Stomach (tissue), 8 donors: ENCODE measurements at regions not wholly inside any gene's neighbourhood (a gene's known extent, or its start where the extent isn't known, plus 50 kb on each side); places are given as distances from the start of the nearest gene placed in this dataset.

Experiments
- DNase-seq, 2 donors: peaks; one replicate each; pipeline versions ENCODE4 v3.0.0 to v3.0.0-alpha.2; 2013 to 2019
- H3K27ac ChIP-seq, 5 donors: fragments of 200-600 bp in 4 of 5; sonication (generic) in 4 of 5; one replicate each; pipeline ENCODE4 v1.5.1; 2013 to 2019; ENCODE audit warnings: mild to moderate bottlenecking in 1 of 5, moderate library complexity in 1 of 5
- H3K27me3 ChIP-seq, 3 donors: fragments of 200-600 bp; sonication (generic); one replicate each; pipeline ENCODE4 v1.5.1; 2017 to 2019; ENCODE audit warnings: mixed run types in 1 of 3
- H3K36me3 ChIP-seq, 4 donors: fragments of 200-600 bp; sonication (generic); 1 replicate in 3 of 4; 2 replicates in 1 of 4; pipeline ENCODE4 v1.5.1; 2016 to 2019
- H3K4me1 ChIP-seq, 4 donors: fragments of 200-600 bp; sonication (generic); one replicate each; pipeline ENCODE4 v1.5.1; 2016 to 2019
- H3K4me3 ChIP-seq, 4 donors: fragments of 200-600 bp; sonication (generic) in 3 of 4; one replicate each; pipeline ENCODE4 v1.5.1; 2016 to 2019; ENCODE audit warnings: mild to moderate bottlenecking in 1 of 4
- H3K9me3 ChIP-seq, 4 donors: fragments of 200-600 bp; sonication (generic); one replicate each; pipeline ENCODE4 v1.5.1; 2016 to 2019
- CTCF ChIP-seq, 7 experiments: fragments of 450-650 bp in 4 of 7; fragments of 200-600 bp in 3 of 7; sonication (generic) in 3 of 7; IDR thresholded peaks; one replicate each; pipeline ENCODE4 v1.5.1; 2016 to 2019; ENCODE audit warnings: antibody characterized with exemption in 7 of 7, control low read depth in 2 of 7, mild to moderate bottlenecking in 1 of 7
- EP300 ChIP-seq: sonication (generic); formaldehyde crosslinking; IDR thresholded peaks from one replicate; pipeline ENCODE4 v1.6.1; 2017; ENCODE audit warnings: antibody characterized with exemption
- POLR2A ChIP-seq, 4 donors: fragments of 450-650 bp; IDR thresholded peaks; one replicate each; pipeline ENCODE4 v1.6.1; 2016; ENCODE audit warnings: antibody characterized with exemption in 4 of 4, control low read depth in 2 of 4, mild to moderate bottlenecking in 1 of 4, moderate library complexity in 1 of 4
- POLR2AphosphoS5 ChIP-seq, 3 donors: sonication (generic); formaldehyde crosslinking; IDR thresholded peaks; one replicate each; pipeline ENCODE4 v1.6.1; 2016; ENCODE audit warnings: antibody characterized with exemption in 3 of 3
- WGBS, 5 donors: extraction: QIAGEN DNeasy Blood & Tissue Kit in 3 of 5; methylation state at CpG; one replicate each; pipeline versions ENCODE4 v1.1.5 to v1.1.7; 2013 to 2018; 5-methylcytosine and 5-hydroxymethylcytosine counted together
- intact Hi-C: fragments of 100-400 bp; cut with DNase I; formaldehyde crosslinking; loops from one replicate; pipeline ENCODE4 v1.15.1; 2023; ENCODE audit warnings: low total_unique reads
- donor health status: healthy with polysubstance abuse.
- donor health status: Bipolar disorder and iron deficiency.
- donor health status: healthy.

GRCh38 chr12:111010061-111010460, 89.7 kb upstream of the MYL2 start:
- peaks cover 0 to 60% (median 0%) of the 10 kb centered on the region in 3 donors for H3K27me3 ChIP-seq
- intact Hi-C loops: no loop called here
- WGBS, 5 donors: 68 to 90% (median 78%) methylated on average over 3 of the region's 3 CpGs
- DNase-seq: no peak
- TF ChIP-seq EP300: no peak
- TF ChIP-seq POLR2A (IDR thresholded peaks at IDR 0.05): no peak
- TF ChIP-seq POLR2AphosphoS5 (IDR thresholded peaks at IDR 0.05): no peak
- TF ChIP-seq CTCF (IDR thresholded peaks at IDR 0.05): no peak
- H3K4me3 ChIP-seq: no peak overlapping the region
- no peaks in the 10 kb centered on the region for H3K36me3 ChIP-seq
- no peaks in the 10 kb centered on the region for H3K4me1 ChIP-seq
- H3K9me3 ChIP-seq: peaks cover 0 to 9% (median 0%) of the 10 kb centered on the region in 4 donors
- no peak overlapping the region for H3K27ac ChIP-seq

- Histone ChIP-seq H3K9me3 (peaks cover 0 to 7% (median 0%) of the 10 kb centered on the region in 4 donors), H3K4me3 (no peak overlapping the region), H3K4me1 (no peaks in the 10 kb centered on the region), H3K27ac (no peak overlapping the region), H3K27me3 (peaks cover 0 to 57% (median 5%) of the 10 kb centered on the region in 3 donors), H3K36me3 (no peaks in the 10 kb centered on the region)
- intact Hi-C loops: no loop called here
- TF ChIP-seq POLR2A (IDR thresholded peaks at IDR 0.05) (no peak), EP300 (no peak), POLR2AphosphoS5 (IDR thresholded peaks at IDR 0.05) (no peak), CTCF (IDR thresholded peaks at IDR 0.05) (no peak)
- no peak for DNase-seq
- WGBS, 5 donors: 45 to 74% (median 65%) methylated on average over 2 of the region's 2 CpGs
Observed at GRCh38 chr12:111006621-111007020, 86.2 kb upstream of the MYL2 start.

- no peak overlapping the region for H3K27ac ChIP-seq
- no peak for DNase-seq
- no peaks in the 10 kb centered on the region for H3K4me1 ChIP-seq
- H3K36me3 ChIP-seq: no peaks in the 10 kb centered on the region
- H3K27me3 ChIP-seq: peaks cover 0 to 19% (median under 1%) of the 10 kb centered on the region in 3 donors
- 75 to 88% (median 82%) methylated on average over 2 of the region's 2 CpGs for WGBS, 5 donors
- no peak for TF ChIP-seq POLR2A (IDR thresholded peaks at IDR 0.05)
- TF ChIP-seq CTCF (IDR thresholded peaks at IDR 0.05): no peak
- no peak for TF ChIP-seq POLR2AphosphoS5 (IDR thresholded peaks at IDR 0.05)
- no peak for TF ChIP-seq EP300
- intact Hi-C loops: no loop called here
- no peak overlapping the region for H3K4me3 ChIP-seq
- peaks cover 10 to 34% (median 30%) of the 10 kb centered on the region in 4 donors for H3K9me3 ChIP-seq
Observed at GRCh38 chr12:110998971-110999370, 78.6 kb upstream of the MYL2 start.

GRCh38 chr12:110998165-110998564, 77.8 kb upstream of the MYL2 start:
- H3K27me3 ChIP-seq: peaks cover 0 to 18% (median 0%) of the 10 kb centered on the region in 3 donors
- TF ChIP-seq POLR2A (IDR thresholded peaks at IDR 0.05): no peak
- TF ChIP-seq CTCF (IDR thresholded peaks at IDR 0.05): no peak
- TF ChIP-seq EP300: no peak
- DNase-seq: no peak
- H3K27ac ChIP-seq: no peak overlapping the region
- H3K36me3 ChIP-seq: no peaks in the 10 kb centered on the region
- peaks cover 10 to 34% (median 30%) of the 10 kb centered on the region in 4 donors for H3K9me3 ChIP-seq
- intact Hi-C loops: no loop called here
- H3K4me3 ChIP-seq: no peak overlapping the region
- H3K4me1 ChIP-seq: no peaks in the 10 kb centered on the region
- WGBS, 5 donors: 51 to 62% (median 54%) methylated on average over 3 of the region's 3 CpGs
